ENCODE measurements at regions not wholly inside any gene's neighbourhood (a gene's known extent, or its start where the extent isn't known, plus 50 kb on each side); places are given as distances from the start of the nearest gene placed in this dataset.

GRCh38 chr4:17094159-17094875 is 195.9 kb upstream of the LDB2 start:
- TF ChIP-seq POLR2A (IDR thresholded peaks at IDR 0.05) (no peak), CTCF (IDR thresholded peaks at IDR 0.05) (no peak), EP300 (IDR thresholded peaks at IDR 0.05) (no peak)

All from stomach (tissue), 4 donors.